WTC11 (cell line): ENCODE measurements at regions not wholly inside any gene's neighbourhood (a gene's known extent, or its start where the extent isn't known, plus 50 kb on each side); places are given as distances from the start of the nearest gene placed in this dataset.

Source experiments
- CREB1 ChIP-seq: sonication (generic); formaldehyde crosslinking; IDR thresholded peaks from 2 replicates; pipeline ENCODE4 v1.8.0; 2023; ENCODE audit warnings: mild to moderate bottlenecking, missing genetic modification reagents
- CTCF ChIP-seq: fragments of 200-600 bp; IDR thresholded peaks from 2 replicates; pipeline ENCODE4 v1.8.0; 2022; ENCODE audit warnings: antibody characterized with exemption
- IRF2 ChIP-seq: sonication (generic); formaldehyde crosslinking; IDR thresholded peaks from 2 replicates; pipeline ENCODE4 v1.8.0; 2022; ENCODE audit warnings: low read depth, missing genetic modification reagents, borderline replicate concordance
- KAT7 ChIP-seq: sonication (generic); formaldehyde crosslinking; IDR thresholded peaks from 2 replicates; pipeline ENCODE4 v1.8.1; 2023; ENCODE audit warnings: missing genetic modification reagents, mild to moderate bottlenecking, borderline replicate concordance
- NR3C1 ChIP-seq: sonication (generic); formaldehyde crosslinking; conservative IDR thresholded peaks from 2 replicates; pipeline ENCODE4 v1.8.1; 2023; ENCODE audit warnings: low read depth, mild to moderate bottlenecking, missing genetic modification reagents
- RELA ChIP-seq: sonication (generic); formaldehyde crosslinking; IDR thresholded peaks from 2 replicates; pipeline ENCODE4 v1.8.1; 2022; ENCODE audit warnings: missing genetic modification reagents, mild to moderate bottlenecking, borderline replicate concordance
- TCF7 ChIP-seq: sonication (generic); formaldehyde crosslinking; IDR thresholded peaks from 2 replicates; pipeline ENCODE4 v1.8.0; 2022; ENCODE audit warnings: mild to moderate bottlenecking, low read depth, missing genetic modification reagents, moderate library complexity
- USF1 ChIP-seq: sonication (generic); formaldehyde crosslinking; IDR thresholded peaks from 2 replicates; pipeline ENCODE4 v1.8.0; 2022; ENCODE audit warnings: mild to moderate bottlenecking, missing genetic modification reagents
- ZNF121 ChIP-seq: sonication (generic); formaldehyde crosslinking; IDR thresholded peaks from 2 replicates; pipeline ENCODE4 v1.8.0; 2023; ENCODE audit warnings: missing genetic modification reagents
- ZNF232 ChIP-seq: sonication (generic); formaldehyde crosslinking; IDR thresholded peaks from 2 replicates; pipeline ENCODE4 v1.8.0; 2022; ENCODE audit warnings: mild to moderate bottlenecking, missing genetic modification reagents
- ZNF263 ChIP-seq: sonication (generic); formaldehyde crosslinking; IDR thresholded peaks from 2 replicates; pipeline ENCODE4 v1.8.1; 2022; ENCODE audit warnings: low read depth, mild to moderate bottlenecking, moderate library complexity, missing genetic modification reagents
- ZNF423 ChIP-seq: fragments of 250-450 bp; sonication (Bioruptor Pico); IDR thresholded peaks from 2 replicates; pipeline ENCODE4 v2.1.2; 2022; ENCODE audit warnings: mild to moderate bottlenecking, moderate library complexity
- TF ChIP-seq, protein P1 (sequence below): sonication (generic); formaldehyde crosslinking; conservative IDR thresholded peaks from 2 replicates; pipeline ENCODE4 v1.8.1; 2022; ENCODE audit warnings: mild to moderate bottlenecking, missing genetic modification reagents
- TF ChIP-seq, protein P2 (sequence below): sonication (generic); formaldehyde crosslinking; IDR thresholded peaks from 2 replicates; pipeline ENCODE4 v1.8.1; 2022; ENCODE audit warnings: low read depth, missing genetic modification reagents, borderline replicate concordance

DNA sequence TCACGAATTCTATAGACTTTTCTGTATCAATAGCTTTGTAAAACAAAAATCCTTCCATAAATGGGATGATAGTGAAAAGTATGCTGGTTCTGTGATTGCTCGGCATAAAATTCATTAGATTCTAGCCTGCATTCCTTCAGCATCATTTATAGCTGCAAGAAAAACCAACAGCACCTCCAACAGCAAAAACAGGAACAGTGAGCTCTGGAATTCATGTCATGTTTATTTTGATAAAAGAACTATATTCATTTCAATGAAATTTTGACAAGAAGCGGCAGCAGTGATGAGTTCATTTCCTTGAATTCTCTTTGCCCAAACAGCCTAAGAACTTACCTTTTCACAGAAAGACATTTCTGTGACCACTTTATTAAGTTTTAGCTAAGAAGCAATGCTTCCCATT is 515.2 kb upstream of the CCDC54 start:
- TF ChIP-seq CTCF, result no peak
- TF ChIP-seq KAT7 (CRISPR knock-in tag), result no peak
- no peak for TF ChIP-seq CREB1 (CRISPR knock-in tag)
- TF ChIP-seq, protein P1, sequence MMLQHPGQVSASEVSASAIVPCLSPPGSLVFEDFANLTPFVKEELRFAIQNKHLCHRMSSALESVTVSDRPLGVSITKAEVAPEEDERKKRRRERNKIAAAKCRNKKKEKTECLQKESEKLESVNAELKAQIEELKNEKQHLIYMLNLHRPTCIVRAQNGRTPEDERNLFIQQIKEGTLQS (CRISPR knock-in tag), result no peak
- no peak for TF ChIP-seq USF1
- no peak for TF ChIP-seq ZNF263
- TF ChIP-seq, protein P2, sequence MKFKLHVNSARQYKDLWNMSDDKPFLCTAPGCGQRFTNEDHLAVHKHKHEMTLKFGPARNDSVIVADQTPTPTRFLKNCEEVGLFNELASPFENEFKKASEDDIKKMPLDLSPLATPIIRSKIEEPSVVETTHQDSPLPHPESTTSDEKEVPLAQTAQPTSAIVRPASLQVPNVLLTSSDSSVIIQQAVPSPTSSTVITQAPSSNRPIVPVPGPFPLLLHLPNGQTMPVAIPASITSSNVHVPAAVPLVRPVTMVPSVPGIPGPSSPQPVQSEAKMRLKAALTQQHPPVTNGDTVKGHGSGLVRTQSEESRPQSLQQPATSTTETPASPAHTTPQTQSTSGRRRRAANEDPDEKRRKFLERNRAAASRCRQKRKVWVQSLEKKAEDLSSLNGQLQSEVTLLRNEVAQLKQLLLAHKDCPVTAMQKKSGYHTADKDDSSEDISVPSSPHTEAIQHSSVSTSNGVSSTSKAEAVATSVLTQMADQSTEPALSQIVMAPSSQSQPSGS (CRISPR knock-in tag), result no peak
- no peak for TF ChIP-seq RELA
- no peak for TF ChIP-seq ZNF423
- TF ChIP-seq ZNF232 (CRISPR knock-in tag), result no peak
- no peak for TF ChIP-seq TCF7 (CRISPR knock-in tag)
- no peak for TF ChIP-seq NR3C1 (CRISPR knock-in tag)
- no peak for TF ChIP-seq IRF2 (CRISPR knock-in tag)
- TF ChIP-seq ZNF121, result no peak
